Neural progenitor cell (in vitro differentiated cells): ENCODE measurements at regions not wholly inside any gene's neighbourhood (a gene's known extent, or its start where the extent isn't known, plus 50 kb on each side); places are given as distances from the start of the nearest gene placed in this dataset.
A peak's percentile ranks its signal among the peaks of the same experiment; 100 is the strongest.

Experiments used
- DNase-seq: peaks from one replicate; pipeline ENCODE4 v3.0.0-alpha.2; 2016; ENCODE audit warnings: low spot score
- H2AFZ ChIP-seq: fragments of 200-600 bp; sonication (generic); replicated peaks from 2 replicates; pipeline ENCODE4 v1.6.1; 2016; ENCODE audit warnings: antibody characterized with exemption
- H3F3A ChIP-seq: fragments of 200-600 bp; sonication (generic); 2 replicates; pipeline ENCODE4 v1.6.1; 2016; ENCODE audit warnings: antibody characterized with exemption, low read depth
- H3K27ac ChIP-seq: fragments of 200-600 bp; sonication (generic); 2 replicates; pipeline ENCODE4 v1.5.1; 2016; ENCODE audit warnings: mild to moderate bottlenecking
- H3K27me3 ChIP-seq: fragments of 200-600 bp; sonication (generic); 2 replicates; pipeline ENCODE4 v1.6.1; 2016; ENCODE audit warnings: mild to moderate bottlenecking, moderate library complexity
- H3K36me3 ChIP-seq: fragments of 200-600 bp; sonication (generic); 2 replicates; pipeline ENCODE4 v1.5.1; 2016
- H3K4me1 ChIP-seq: fragments of 200-600 bp; sonication (generic); 2 replicates; pipeline ENCODE4 v1.6.1; 2016; ENCODE audit warnings: mixed run types
- H3K4me2 ChIP-seq: fragments of 200-600 bp; sonication (generic); 2 replicates; pipeline ENCODE4 v1.6.1; 2016
- H3K4me3 ChIP-seq: fragments of 200-600 bp; sonication (generic); 2 replicates; pipeline ENCODE4 v1.5.1; 2016
- H3K79me2 ChIP-seq: fragments of 200-600 bp; sonication (generic); 2 replicates; pipeline ENCODE4 v1.6.1; 2016; ENCODE audit warnings: low read depth
- H3K9ac ChIP-seq: fragments of 200-600 bp; sonication (generic); 2 replicates; pipeline ENCODE4 v1.6.1; 2016
- H3K9me3 ChIP-seq: fragments of 200-600 bp; sonication (generic); 2 replicates; pipeline ENCODE4 v1.5.1; 2016; ENCODE audit warnings: low read depth
- H4K20me1 ChIP-seq: fragments of 200-600 bp; sonication (generic); 2 replicates; pipeline ENCODE4 v1.6.1; 2016; ENCODE audit warnings: low read depth
- H3K27ac Mint-ChIP-seq: 3 replicates; pipeline ENCODE4 v1.8.0; 2021; ENCODE audit warnings: mixed read lengths
- H3K27me3 Mint-ChIP-seq: 2 replicates; pipeline ENCODE4 v1.8.0; 2022; ENCODE audit warnings: low read depth, mild to moderate bottlenecking, inconsistent platforms, moderate library complexity, mixed read lengths; ENCODE audit not compliant: insufficient read depth
- H3K36me3 Mint-ChIP-seq: 3 replicates; pipeline ENCODE4 v1.8.0; 2021; ENCODE audit warnings: mixed read lengths
- H3K4me1 Mint-ChIP-seq: 3 replicates; pipeline ENCODE4 v1.8.0; 2021; ENCODE audit warnings: mixed read lengths
- H3K4me3 Mint-ChIP-seq: 3 replicates; pipeline ENCODE4 v1.8.0; 2021; ENCODE audit warnings: mild to moderate bottlenecking, moderate library complexity, mixed read lengths
- H3K9me3 Mint-ChIP-seq: 3 replicates; pipeline ENCODE4 v1.8.0; 2020; ENCODE audit warnings: mixed read lengths
- EZH2 ChIP-seq: fragments of 200-600 bp; sonication (generic); IDR thresholded peaks from 2 replicates; pipeline ENCODE4 v1.6.1; 2017; ENCODE audit warnings: antibody characterized with exemption, mild to moderate bottlenecking, moderate library complexity
- EZH2phosphoT487 ChIP-seq: fragments of 200-600 bp; sonication (generic); IDR thresholded peaks from 2 replicates; pipeline ENCODE4 v1.6.1; 2017; ENCODE audit warnings: antibody characterized with exemption
- TF ChIP-seq, protein P1 (sequence below): fragments of 200-600 bp; sonication (generic); IDR thresholded peaks from 2 replicates; pipeline ENCODE4 v1.5.1; 2017; ENCODE audit warnings: antibody characterized with exemption, mild to moderate bottlenecking

DNA sequence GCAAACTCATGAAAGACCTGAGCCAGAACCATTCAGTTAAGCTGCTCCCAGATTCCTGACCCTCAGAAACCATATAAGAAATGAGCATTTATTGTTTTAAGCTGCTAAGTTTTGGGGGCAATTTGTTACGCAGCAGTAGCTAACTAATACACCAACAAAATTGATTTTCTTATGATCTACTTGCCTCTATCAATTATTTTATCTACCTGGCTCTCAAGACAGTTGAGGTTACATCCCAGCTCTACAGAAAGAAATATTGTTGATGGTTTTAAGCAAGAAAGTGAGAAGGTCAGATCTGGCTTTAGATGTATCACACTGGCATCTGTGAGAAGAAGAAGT, 103.1 kb upstream of the MDM1 start:
- Histone ChIP-seq H3K9me3 (peaks cover 5% of the 10 kb centered on the region), H3F3A (no peaks in the 10 kb centered on the region), H3K4me3 (no peak overlapping the region), H3K36me3 (no peaks in the 10 kb centered on the region), H3K9ac (no peak overlapping the region), H3K27ac (no peak overlapping the region), H3K4me1 (peaks cover 21% of the 10 kb centered on the region), H4K20me1 (no peaks in the 10 kb centered on the region), H3K27me3 (no peaks in the 10 kb centered on the region), H2AFZ (no peak overlapping the region), H3K4me2 (no peak overlapping the region), H3K79me2 (no peaks in the 10 kb centered on the region)
- TF ChIP-seq, protein P1, sequence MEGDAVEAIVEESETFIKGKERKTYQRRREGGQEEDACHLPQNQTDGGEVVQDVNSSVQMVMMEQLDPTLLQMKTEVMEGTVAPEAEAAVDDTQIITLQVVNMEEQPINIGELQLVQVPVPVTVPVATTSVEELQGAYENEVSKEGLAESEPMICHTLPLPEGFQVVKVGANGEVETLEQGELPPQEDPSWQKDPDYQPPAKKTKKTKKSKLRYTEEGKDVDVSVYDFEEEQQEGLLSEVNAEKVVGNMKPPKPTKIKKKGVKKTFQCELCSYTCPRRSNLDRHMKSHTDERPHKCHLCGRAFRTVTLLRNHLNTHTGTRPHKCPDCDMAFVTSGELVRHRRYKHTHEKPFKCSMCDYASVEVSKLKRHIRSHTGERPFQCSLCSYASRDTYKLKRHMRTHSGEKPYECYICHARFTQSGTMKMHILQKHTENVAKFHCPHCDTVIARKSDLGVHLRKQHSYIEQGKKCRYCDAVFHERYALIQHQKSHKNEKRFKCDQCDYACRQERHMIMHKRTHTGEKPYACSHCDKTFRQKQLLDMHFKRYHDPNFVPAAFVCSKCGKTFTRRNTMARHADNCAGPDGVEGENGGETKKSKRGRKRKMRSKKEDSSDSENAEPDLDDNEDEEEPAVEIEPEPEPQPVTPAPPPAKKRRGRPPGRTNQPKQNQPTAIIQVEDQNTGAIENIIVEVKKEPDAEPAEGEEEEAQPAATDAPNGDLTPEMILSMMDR = no peak
- TF ChIP-seq EZH2 (no peak), EZH2phosphoT487 (no peak)
- Mint-ChIP-seq H3K4me1 (peaks cover 18% of the 10 kb centered on the region), H3K36me3 (no peaks in the 10 kb centered on the region), H3K9me3 (peaks cover 3% of the 10 kb centered on the region), H3K27me3 (peaks cover 9% of the 10 kb centered on the region), H3K4me3 (no peak overlapping the region), H3K27ac (no peak overlapping the region)
- no peak for DNase-seq

DNA sequence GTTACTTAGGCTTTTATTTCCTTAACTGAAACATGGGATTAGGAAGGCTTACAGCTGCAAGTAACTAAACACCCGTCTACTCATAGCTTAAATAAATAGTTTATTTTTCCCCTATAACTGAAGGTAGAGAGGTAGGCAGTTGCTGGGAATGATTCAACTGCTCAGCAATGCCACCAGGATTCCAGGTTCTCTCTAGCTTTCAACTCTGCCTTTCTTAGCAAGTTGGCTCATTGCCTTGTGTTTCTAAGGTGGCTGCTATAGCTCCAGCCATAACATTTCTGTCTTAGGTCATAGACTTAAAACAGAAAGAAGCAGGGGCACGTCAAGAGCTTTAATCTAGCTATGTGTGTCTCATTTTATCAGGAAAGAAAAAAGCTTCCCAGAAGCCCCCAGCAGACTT, 103.7 kb upstream of the MDM1 start:
- H3K9ac ChIP-seq = no peak overlapping the region
- H3K27ac ChIP-seq = no peak overlapping the region
- no peaks in the 10 kb centered on the region for H3F3A ChIP-seq
- Mint-ChIP-seq H3K4me3 (no peak overlapping the region), H3K36me3 (no peaks in the 10 kb centered on the region), H3K27ac (no peak overlapping the region), H3K9me3 (peaks cover 3% of the 10 kb centered on the region), H3K27me3 (peaks cover 9% of the 10 kb centered on the region), H3K4me1 (peaks cover 18% of the 10 kb centered on the region)
- no peak overlapping the region for H3K4me3 ChIP-seq
- no peak overlapping the region for H3K4me2 ChIP-seq
- no peak for DNase-seq
- no peak overlapping the region for H2AFZ ChIP-seq
- H3K79me2 ChIP-seq = no peaks in the 10 kb centered on the region
- no peaks in the 10 kb centered on the region for H4K20me1 ChIP-seq
- H3K27me3 ChIP-seq = no peaks in the 10 kb centered on the region
- no peak for TF ChIP-seq EZH2phosphoT487
- TF ChIP-seq, protein P1 = no peak
- no peak for TF ChIP-seq EZH2
- H3K36me3 ChIP-seq = no peaks in the 10 kb centered on the region
- peaks cover 20% of the 10 kb centered on the region for H3K4me1 ChIP-seq
- H3K9me3 ChIP-seq = peaks cover 5% of the 10 kb centered on the region

DNA sequence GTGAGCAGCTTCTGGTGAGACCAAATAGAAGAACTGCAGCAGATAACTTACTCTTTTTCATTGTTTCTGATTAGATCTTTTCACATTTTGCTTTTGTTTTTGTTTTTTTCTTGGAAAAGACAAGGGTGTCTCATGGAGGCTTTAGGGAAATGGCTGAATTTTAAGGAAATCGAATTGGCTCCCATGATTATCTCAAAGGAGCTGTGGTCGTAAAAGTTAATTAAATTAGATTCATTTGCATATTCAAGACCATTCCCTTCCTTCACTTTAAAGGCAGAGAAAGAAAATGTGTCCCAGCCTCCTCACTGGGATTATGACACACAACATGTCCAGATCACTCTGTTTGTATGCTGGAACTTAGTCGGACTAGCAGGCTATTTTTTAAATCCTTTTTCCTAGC, 106.4 kb upstream of the MDM1 start:
- Histone ChIP-seq H3K4me2 (no peak overlapping the region), H3K36me3 (no peaks in the 10 kb centered on the region), H3K79me2 (no peaks in the 10 kb centered on the region), H3F3A (no peaks in the 10 kb centered on the region), H3K9me3 (peaks cover 7% of the 10 kb centered on the region), H3K4me3 (no peak overlapping the region), H4K20me1 (no peaks in the 10 kb centered on the region), H3K27ac (no peak overlapping the region), H3K9ac (no peak overlapping the region), H3K4me1 (peaks cover 20% of the 10 kb centered on the region), H3K27me3 (no peaks in the 10 kb centered on the region), H2AFZ (peak overlapping the region; percentile 94)
- TF ChIP-seq EZH2 (no peak), EZH2phosphoT487 (no peak)
- TF ChIP-seq, protein P1 = no peak
- Mint-ChIP-seq H3K27me3 (peaks cover 4% of the 10 kb centered on the region), H3K36me3 (peaks cover 3% of the 10 kb centered on the region), H3K9me3 (peaks cover 10% of the 10 kb centered on the region), H3K27ac (no peak overlapping the region), H3K4me3 (no peak overlapping the region), H3K4me1 (peaks cover 14% of the 10 kb centered on the region)
- DNase-seq = no peak
